ENCODE measurements at regions not wholly inside any gene's neighbourhood (a gene's known extent, or its start where the extent isn't known, plus 50 kb on each side); places are given as distances from the start of the nearest gene placed in this dataset.

DNA sequence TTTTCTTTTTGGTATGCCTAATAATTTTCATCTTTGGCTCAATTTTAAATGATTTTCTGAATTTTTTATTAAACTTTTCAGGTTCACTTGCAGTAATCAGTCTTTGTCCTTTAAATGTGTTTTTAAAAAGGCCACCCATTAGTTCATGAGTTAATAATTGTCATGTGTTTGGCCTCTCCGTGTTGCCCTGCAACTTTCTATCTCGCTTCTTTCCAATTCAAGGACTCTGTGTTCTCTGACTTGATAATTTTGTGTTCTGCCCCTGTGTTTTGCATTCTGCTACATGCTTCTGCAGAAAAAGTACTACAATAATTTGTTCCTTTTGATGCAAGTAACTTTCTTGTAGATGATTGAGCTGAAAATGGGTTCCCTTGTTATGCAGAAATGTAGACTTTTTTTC is 921.4 kb upstream of the LRATD1 start:
- TF ChIP-seq, protein P1, sequence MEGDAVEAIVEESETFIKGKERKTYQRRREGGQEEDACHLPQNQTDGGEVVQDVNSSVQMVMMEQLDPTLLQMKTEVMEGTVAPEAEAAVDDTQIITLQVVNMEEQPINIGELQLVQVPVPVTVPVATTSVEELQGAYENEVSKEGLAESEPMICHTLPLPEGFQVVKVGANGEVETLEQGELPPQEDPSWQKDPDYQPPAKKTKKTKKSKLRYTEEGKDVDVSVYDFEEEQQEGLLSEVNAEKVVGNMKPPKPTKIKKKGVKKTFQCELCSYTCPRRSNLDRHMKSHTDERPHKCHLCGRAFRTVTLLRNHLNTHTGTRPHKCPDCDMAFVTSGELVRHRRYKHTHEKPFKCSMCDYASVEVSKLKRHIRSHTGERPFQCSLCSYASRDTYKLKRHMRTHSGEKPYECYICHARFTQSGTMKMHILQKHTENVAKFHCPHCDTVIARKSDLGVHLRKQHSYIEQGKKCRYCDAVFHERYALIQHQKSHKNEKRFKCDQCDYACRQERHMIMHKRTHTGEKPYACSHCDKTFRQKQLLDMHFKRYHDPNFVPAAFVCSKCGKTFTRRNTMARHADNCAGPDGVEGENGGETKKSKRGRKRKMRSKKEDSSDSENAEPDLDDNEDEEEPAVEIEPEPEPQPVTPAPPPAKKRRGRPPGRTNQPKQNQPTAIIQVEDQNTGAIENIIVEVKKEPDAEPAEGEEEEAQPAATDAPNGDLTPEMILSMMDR (IDR thresholded peaks at IDR 0.05; ENCODE audit: borderline replicate concordance): no peak
- Histone ChIP-seq H3K36me3 (no peaks in the 10 kb centered on the region), H3K27ac (replicated peaks) (no peak overlapping the region), H3K4me1 (no peaks in the 10 kb centered on the region), H3K9me3 (replicated peaks) (peaks cover 4% of the 10 kb centered on the region), H3K27me3 (ENCODE audit: low read depth) (no peaks in the 10 kb centered on the region), H3K4me3 (no peak overlapping the region)
- no peak for DNase-seq
- intact Hi-C loops (cut with micrococcal nuclease): no loop called here

DNA sequence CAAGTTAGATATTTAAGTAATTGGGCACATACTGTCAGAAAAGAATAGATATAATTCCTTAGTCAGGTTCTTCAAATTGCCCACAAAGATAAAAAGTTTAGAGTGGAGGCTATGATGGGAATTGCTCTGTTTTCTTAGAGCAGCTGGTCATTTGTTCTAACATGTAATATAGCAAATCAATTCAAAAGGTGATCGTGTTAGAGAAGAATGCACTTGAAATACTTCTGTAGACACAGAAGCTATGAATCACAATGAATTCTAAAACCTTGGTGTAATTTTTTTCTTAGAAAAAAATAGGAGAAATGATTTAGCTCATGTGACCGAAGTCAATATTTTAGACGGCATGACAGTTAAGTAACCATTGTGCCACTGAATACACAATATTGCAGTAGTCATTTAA is 918.1 kb upstream of the LRATD1 start:
- DNase-seq: no peak
- Histone ChIP-seq H3K27ac (replicated peaks) (no peak overlapping the region), H3K27me3 (ENCODE audit: low read depth) (no peaks in the 10 kb centered on the region), H3K9me3 (replicated peaks) (peaks cover 4% of the 10 kb centered on the region), H3K36me3 (no peaks in the 10 kb centered on the region), H3K4me1 (no peaks in the 10 kb centered on the region), H3K4me3 (no peak overlapping the region)
- intact Hi-C loops (cut with micrococcal nuclease): no loop called here
- TF ChIP-seq, protein P1 (IDR thresholded peaks at IDR 0.05; ENCODE audit: borderline replicate concordance): no peak

DNA sequence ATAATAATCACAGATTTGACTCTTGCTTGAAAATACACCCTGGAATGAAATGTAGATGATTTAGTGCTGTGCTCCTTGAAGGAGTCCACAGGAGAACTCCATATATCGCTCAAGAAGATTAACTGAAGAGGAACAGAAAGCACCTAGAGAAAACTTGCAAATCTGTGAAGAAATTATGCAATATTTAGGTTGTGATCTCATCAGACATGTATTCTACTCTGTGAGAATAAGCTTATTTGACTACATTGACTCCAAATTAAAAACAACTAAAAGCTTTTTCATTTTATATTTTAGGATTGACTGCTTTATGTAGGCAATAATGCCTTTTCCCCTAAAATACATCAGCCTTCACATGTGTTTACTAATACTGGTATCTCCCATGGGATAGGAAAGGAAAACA is 906.6 kb upstream of the LRATD1 start:
- intact Hi-C loops (cut with micrococcal nuclease): no loop called here
- no peaks in the 10 kb centered on the region for H3K4me1 ChIP-seq
- no peak for DNase-seq
- TF ChIP-seq, protein P1 (IDR thresholded peaks at IDR 0.05; ENCODE audit: borderline replicate concordance): no peak
- no peak overlapping the region for H3K4me3 ChIP-seq
- H3K27ac ChIP-seq (replicated peaks): no peak overlapping the region
- no peaks in the 10 kb centered on the region for H3K9me3 ChIP-seq (replicated peaks)
- H3K27me3 ChIP-seq (ENCODE audit: low read depth): no peaks in the 10 kb centered on the region
- H3K36me3 ChIP-seq: no peaks in the 10 kb centered on the region

DNA sequence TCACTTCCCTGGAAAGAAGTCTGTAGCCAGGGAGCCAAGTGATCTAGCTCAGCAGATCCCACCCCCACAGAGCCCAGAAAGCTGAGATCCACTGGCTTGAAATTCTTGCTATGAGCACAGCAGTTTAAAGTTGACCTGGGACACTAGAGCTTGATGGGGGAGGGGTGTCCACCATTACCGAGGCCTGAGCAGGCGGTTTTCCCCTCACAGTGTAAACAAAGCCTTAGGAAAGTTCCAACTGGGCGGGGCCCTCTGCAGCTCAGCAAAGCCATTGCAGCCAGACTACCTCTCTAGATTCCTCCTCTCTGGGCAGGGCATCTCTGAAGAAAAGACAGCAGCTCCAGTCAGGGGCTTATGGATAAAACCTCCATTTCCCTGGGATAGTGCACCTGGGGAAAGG is 887.2 kb upstream of the LRATD1 start:
- H3K36me3 ChIP-seq: no peaks in the 10 kb centered on the region
- peaks cover 53% of the 10 kb centered on the region for H3K9me3 ChIP-seq (replicated peaks)
- TF ChIP-seq, protein P1 (IDR thresholded peaks at IDR 0.05; ENCODE audit: borderline replicate concordance): no peak
- no peak for DNase-seq
- intact Hi-C loops (cut with micrococcal nuclease): no loop called here
- H3K27ac ChIP-seq (replicated peaks): no peak overlapping the region
- H3K4me3 ChIP-seq: no peak overlapping the region
- no peaks in the 10 kb centered on the region for H3K27me3 ChIP-seq (ENCODE audit: low read depth)
- no peaks in the 10 kb centered on the region for H3K4me1 ChIP-seq

DNA sequence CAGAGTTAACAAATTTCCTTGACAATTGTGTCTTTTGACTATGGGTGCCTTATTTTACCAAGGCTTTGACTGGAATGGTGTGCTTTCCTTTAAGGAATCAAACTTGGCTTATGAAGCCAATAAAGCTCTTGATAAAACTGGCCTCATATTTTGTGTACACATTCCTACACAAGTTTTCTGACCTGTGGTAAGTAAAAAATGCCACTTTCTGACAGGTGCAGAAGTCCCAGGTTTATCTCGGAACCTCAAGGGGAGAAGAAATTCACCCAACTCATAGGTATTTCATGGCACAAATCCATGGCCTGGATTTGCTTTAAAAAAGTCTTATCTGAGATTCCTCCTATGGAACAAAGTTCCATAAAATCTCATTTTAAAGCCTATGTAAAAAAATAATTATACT is 880.6 kb upstream of the LRATD1 start:
- DNase-seq: no peak
- Histone ChIP-seq H3K9me3 (replicated peaks) (peaks cover 26% of the 10 kb centered on the region), H3K4me3 (no peak overlapping the region), H3K27ac (replicated peaks) (no peak overlapping the region), H3K36me3 (no peaks in the 10 kb centered on the region), H3K27me3 (ENCODE audit: low read depth) (no peaks in the 10 kb centered on the region), H3K4me1 (no peaks in the 10 kb centered on the region)
- TF ChIP-seq, protein P1 (IDR thresholded peaks at IDR 0.05; ENCODE audit: borderline replicate concordance): no peak
- intact Hi-C loops (cut with micrococcal nuclease): no loop called here

DNA sequence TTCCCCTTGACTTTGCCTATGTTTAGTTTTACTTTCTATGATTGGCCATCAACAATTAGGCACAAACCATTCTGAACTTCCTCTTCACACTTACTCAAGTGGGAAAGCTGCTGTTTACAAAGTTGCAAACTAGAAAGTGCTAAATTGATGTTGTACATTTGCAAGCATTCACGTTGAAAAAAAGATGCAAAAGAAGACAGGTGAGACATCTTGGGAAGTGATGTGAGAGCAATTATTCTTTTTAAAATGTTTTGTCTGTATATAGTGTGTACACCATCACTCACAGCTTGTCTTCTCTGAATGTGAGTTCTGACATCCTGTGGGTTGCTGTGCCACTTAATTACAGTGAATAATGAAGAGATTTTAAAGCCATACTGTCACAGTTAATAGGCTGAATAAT is 874.1 kb upstream of the LRATD1 start:
- TF ChIP-seq, protein P1 (IDR thresholded peaks at IDR 0.05; ENCODE audit: borderline replicate concordance): no peak
- no peaks in the 10 kb centered on the region for H3K9me3 ChIP-seq (replicated peaks)
- H3K27me3 ChIP-seq (ENCODE audit: low read depth): no peaks in the 10 kb centered on the region
- H3K27ac ChIP-seq (replicated peaks): no peak overlapping the region
- no peak for DNase-seq
- no peak overlapping the region for H3K4me3 ChIP-seq
- no peaks in the 10 kb centered on the region for H3K36me3 ChIP-seq
- no peaks in the 10 kb centered on the region for H3K4me1 ChIP-seq
- intact Hi-C loops (cut with micrococcal nuclease): no loop called here

Data from left ventricle myocardium inferior (tissue), 1 donor.